NCI-H2171 treated with DMSO at 0.1 percent for 48 hours (cell line): ENCODE measurements at regions not wholly inside any gene's neighbourhood (a gene's known extent, or its start where the extent isn't known, plus 50 kb on each side); places are given as distances from the start of the nearest gene placed in this dataset.

Experiments used
- DNase-seq: peaks from one replicate; lab custom pipeline; 2025; lab: John Stamatoyannopoulos, UW

GRCh38 chr13:111476197-111476596, 155.8 kb downstream of the TEX29 start:
- no peak for DNase-seq

DNA sequence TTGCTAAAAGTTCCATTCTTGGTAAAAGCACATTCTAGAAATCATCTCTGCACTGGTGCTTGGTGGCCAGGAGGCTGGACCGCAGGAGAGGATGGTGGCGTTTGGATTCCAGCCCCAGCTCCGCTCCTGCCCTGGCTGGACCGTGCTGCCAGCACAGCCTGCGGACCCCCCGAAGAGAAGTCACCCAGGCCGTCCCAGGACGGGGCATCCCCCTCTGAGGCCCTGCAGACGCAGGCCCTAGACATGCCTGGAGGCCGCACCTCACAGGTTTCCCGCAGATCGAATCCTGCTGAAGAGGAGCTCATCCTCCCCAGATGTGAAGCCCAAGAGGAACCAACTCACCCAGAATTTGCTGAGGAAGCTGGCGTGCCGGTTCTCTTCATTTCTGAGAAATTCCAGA, 159.0 kb downstream of the TEX29 start:
- DNase-seq = no peak

GRCh38 chr13:111480503-111480902, 160.1 kb downstream of the TEX29 start:
- no peak for DNase-seq

DNA sequence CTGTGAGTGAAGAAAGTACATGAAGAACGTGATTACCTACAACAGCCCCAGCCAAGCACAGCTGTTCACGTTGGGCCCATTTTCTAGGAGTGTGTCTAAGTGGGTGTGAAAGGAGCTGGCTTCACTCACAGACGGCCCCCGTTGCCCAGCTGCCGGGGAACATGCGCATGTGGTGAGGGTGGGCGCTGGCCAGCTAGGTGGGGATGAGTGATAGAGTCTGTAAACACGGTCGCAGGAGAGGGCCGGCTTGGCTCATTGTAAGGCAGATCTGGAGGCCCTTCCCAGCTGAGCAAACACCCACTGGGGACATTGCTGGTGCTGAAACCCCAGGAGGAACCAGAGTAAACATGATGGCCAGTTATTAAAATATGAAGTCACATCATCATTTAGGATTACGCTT, 160.5 kb downstream of the TEX29 start:
- no peak for DNase-seq

DNA sequence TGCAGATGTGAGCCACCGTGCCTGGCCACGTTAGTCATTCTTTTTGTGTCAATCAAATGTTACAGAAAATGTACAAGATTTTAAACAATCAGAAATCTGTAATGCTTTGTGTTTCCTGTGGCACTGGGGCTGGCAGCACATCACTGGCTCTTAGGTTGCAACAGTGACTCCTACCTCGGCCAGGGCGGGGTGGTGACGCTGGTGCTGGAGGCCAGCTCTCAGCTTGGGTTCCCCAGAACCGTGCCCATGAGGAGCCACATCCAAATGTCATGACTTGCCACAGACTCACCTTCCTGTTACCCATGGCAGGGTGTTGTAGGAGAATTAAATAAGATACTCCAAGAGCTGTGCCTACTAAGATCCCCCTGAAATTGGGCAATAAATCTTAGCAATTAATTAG, 161.7 kb downstream of the TEX29 start:
- DNase-seq = no peak

- no peak for DNase-seq
Measured at GRCh38 chr13:111482806-111483620, 162.6 kb downstream of the TEX29 start.

GRCh38 chr13:111483621-111483987, 163.2 kb downstream of the TEX29 start:
- no peak for DNase-seq

DNA sequence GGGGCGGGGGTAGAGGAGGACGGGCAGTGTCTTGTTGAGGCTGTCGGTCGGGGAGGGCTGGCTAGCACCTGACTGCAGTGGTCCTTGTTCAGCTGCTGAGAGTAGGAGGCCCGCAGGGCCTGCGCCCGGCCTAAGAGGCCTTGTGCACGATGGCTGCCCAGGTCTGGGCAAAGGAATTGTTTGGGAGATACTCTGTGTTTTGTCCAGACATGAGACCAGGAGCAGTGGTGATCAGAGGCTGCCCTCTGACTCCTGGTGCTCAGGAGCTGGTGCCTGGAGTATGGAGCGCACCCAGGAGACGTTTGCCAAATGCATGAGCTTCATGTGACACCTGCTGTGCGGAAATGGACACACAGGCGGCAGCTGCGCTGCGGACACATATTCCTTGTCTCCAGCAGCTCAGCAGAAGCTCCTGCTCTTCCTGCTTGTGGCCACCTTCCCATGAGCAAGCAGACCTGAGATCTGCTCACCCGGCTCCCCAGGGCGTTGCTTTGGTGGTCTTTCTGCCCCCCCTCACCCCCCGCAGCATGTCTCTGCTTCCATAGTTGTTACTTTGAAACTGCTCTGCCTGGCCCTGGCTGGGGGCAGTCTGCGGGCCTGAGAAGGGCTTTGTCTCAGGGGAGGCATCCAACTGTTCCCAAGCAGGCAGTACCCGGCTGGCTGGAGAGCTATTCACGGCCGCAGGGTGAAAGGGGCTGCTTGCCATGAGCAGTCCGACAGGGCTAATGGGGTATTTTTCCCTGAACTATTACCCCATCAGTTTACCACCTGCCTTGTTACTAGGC, 163.9 kb downstream of the TEX29 start:
- no peak for DNase-seq

DNA sequence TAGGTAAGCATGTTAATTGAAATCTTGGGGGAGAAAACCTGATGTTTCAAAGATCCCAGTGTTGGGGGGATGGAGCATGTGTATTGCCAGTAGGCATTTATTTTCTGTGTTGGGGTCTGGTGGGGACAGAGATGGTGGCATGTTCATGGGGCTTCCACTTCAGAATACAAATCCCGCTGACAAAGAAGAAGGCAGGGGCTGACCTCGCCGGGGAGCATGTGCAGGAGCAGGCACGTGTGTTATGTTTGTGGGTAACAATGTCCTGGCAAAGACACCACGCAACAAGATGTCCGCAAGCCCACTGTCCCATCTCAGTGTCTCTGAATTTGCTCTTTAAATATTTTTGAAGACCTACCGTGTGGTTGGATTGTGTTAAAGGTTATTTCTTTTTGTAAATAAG, 164.5 kb downstream of the TEX29 start:
- DNase-seq = no peak

DNA sequence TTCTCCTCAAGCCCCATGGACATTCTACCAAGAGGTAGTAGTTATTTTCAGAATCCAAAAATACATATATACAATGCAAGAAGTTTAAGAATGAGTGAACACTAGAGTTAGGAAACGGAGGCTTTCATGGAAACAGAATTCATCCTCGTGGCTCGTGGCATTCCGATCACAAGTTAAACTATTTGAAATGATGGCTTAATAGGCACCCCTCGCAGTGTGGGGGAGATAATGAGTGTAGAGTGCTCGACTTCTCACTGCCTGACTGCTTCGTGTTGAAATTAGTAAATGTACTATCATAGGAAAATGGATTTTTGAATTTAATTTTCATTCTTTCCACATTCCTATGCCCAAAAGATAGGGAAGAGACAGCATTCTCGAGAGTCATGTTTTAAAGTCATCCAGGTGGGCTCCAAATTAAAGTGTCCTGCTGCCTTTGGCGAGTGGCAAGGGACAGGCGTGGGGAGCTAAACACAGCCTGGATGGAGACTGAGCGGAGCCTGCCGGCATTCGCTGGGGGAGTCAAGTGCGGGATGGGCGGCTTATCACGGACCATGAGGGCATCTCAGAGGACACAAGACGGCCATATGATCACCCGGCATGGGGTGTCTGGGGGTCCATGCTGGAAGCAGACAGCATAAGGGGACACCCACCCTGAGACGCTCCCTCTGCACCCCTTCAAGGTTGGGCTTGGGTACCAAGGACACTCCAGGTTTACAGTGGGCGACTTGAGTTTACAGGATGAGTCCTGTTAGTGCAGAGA, 165.2 kb downstream of the TEX29 start:
- DNase-seq = no peak

- no peak for DNase-seq
Measured at GRCh38 chr13:111486331-111486730, 165.9 kb downstream of the TEX29 start.

DNA sequence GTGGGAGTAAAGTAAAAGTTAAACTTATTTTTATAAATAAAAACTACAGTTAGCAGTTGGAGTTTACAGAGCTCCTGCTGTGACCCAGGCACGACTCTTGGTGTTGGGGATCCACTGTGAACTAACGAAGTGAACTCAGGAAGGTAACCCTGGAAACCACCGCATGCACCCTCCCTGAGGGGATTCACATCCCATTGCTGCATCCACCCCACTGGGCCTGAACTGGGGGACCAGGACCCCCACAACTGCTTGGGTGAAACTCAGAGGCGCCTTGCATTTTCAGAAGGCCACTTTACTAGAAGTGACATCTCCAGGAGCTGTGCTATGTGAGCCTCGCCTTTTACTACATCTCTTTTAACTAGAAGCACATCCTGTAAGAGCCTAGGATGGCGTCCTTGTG, 166.4 kb downstream of the TEX29 start:
- DNase-seq = no peak

- DNase-seq = no peak
Measured at GRCh38 chr13:111488486-111489132, 168.2 kb downstream of the TEX29 start.

- DNase-seq = no peak
Measured at GRCh38 chr13:111489301-111489700, 168.9 kb downstream of the TEX29 start.

- DNase-seq = no peak
Measured at GRCh38 chr13:111490611-111491010, 170.2 kb downstream of the TEX29 start.

DNA sequence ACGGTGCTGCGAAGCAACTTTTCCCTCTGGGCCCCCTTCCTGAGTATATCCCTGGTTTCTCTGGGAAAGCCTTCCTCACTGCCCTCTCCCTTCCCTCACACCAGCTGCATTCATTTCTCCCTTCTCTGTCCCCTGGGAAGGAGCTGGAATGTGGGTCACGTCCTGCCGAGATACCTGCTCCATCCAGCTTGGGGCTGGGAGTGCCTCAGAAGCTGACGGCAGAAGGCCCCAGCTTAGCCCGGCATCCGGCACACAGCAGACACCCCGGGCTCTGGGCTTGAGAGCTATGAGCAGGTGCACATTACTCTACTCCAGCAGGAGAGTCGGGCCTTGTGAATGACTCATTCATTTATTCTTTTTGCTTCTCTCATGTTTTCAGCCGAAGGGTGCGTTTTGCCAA, 170.6 kb downstream of the TEX29 start:
- DNase-seq = no peak

- DNase-seq = no peak
Measured at GRCh38 chr13:111491659-111492058, 171.2 kb downstream of the TEX29 start.

- DNase-seq = no peak
Measured at GRCh38 chr13:111492341-111492950, 172.0 kb downstream of the TEX29 start.

GRCh38 chr13:111492958-111493357, 172.5 kb downstream of the TEX29 start:
- no peak for DNase-seq

GRCh38 chr13:111493468-111493867, 173.0 kb downstream of the TEX29 start:
- no peak for DNase-seq

- no peak for DNase-seq
Measured at GRCh38 chr13:111494641-111495040, 174.2 kb downstream of the TEX29 start.
